Lower leg skin (tissue), 4 donors: ENCODE measurements at regions not wholly inside any gene's neighbourhood (a gene's known extent, or its start where the extent isn't known, plus 50 kb on each side); places are given as distances from the start of the nearest gene placed in this dataset.

Experiments used
- DNase-seq, 2 donors: peaks; one replicate each; pipeline ENCODE4 v3.0.0-alpha.2; 2019; ENCODE audit warnings: low spot score in 2 of 2
- H3K4me3 ChIP-seq: fragments of 200-600 bp; sonication (generic); 2 replicates; pipeline ENCODE4 v1.5.1; 2017; ENCODE audit warnings: mild to moderate bottlenecking, low read depth; ENCODE audit not compliant: poor library complexity, severe bottlenecking
- POLR2A ChIP-seq, 2 donors: fragments of 450-650 bp; IDR thresholded peaks; one replicate each; pipeline ENCODE4 v1.6.1; 2016 to 2017; ENCODE audit warnings: antibody characterized with exemption in 2 of 2, mild to moderate bottlenecking in 1 of 2, moderate library complexity in 1 of 2
- WGBS, 2 donors: methylation state at CpG; one replicate each; pipeline ENCODE4 v1.1.5; 2018; 5-methylcytosine and 5-hydroxymethylcytosine counted together
- intact Hi-C: fragments of 100-400 bp; cut with DNase I; formaldehyde crosslinking; loops from one replicate; pipeline ENCODE4 v1.15.0; 2023; ENCODE audit warnings: low total_unique reads
- TF ChIP-seq, protein P1 (sequence below), 3 donors: fragments of 450-650 bp; IDR thresholded peaks; one replicate each; pipeline ENCODE4 v1.5.1; 2016; ENCODE audit warnings: antibody characterized with exemption in 3 of 3, mild to moderate bottlenecking in 3 of 3, moderate library complexity in 2 of 3

DNA sequence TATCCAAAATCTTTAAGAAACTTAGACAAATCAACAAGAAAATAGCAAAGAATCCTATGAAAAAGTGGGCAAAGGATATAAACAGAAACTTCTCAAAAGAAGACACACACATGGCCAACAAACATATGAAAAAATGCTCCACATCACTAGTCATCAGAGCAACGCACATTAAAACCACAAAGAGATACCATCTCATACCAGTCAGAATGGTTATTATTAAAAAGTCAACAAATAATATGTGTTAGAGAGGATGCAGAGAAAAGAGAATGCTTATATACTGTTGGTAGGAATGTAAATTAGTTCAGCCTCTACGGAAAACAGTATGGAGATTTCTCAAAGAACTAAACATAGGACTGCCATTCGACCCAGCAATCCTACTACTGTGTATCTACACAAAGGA lies 212.0 kb upstream of the DTNBP1 start:
- intact Hi-C loops, result no loop called here
- TF ChIP-seq, protein P1, sequence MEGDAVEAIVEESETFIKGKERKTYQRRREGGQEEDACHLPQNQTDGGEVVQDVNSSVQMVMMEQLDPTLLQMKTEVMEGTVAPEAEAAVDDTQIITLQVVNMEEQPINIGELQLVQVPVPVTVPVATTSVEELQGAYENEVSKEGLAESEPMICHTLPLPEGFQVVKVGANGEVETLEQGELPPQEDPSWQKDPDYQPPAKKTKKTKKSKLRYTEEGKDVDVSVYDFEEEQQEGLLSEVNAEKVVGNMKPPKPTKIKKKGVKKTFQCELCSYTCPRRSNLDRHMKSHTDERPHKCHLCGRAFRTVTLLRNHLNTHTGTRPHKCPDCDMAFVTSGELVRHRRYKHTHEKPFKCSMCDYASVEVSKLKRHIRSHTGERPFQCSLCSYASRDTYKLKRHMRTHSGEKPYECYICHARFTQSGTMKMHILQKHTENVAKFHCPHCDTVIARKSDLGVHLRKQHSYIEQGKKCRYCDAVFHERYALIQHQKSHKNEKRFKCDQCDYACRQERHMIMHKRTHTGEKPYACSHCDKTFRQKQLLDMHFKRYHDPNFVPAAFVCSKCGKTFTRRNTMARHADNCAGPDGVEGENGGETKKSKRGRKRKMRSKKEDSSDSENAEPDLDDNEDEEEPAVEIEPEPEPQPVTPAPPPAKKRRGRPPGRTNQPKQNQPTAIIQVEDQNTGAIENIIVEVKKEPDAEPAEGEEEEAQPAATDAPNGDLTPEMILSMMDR (IDR thresholded peaks at IDR 0.05), result no peak
- TF ChIP-seq POLR2A (IDR thresholded peaks at IDR 0.05), result no peak
- 85 to 91% methylated on average over 3 of the region's 3 CpGs for WGBS, 2 donors
- no peak for DNase-seq
- H3K4me3 ChIP-seq, result no peak overlapping the region

DNA sequence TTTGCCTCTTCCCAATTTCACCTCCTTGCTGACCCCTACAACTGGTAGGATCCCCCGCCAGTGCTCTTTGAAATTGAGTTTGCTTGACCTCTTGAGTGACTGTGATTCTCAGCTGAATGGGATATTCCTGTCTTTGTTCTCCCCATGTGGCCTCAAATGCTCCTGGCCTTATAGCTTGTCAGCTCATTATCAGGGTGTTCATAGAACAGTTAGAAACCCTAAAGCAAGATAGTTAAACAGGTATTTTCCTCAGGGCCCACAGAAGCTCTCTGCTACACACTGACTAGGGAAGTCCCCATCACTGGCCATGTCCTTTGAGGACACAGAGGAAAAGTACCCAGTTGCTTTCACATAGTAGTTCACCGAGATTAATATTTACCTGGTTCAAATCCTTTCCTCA lies 211.5 kb upstream of the DTNBP1 start:
- 93 to 97% methylated on average over 2 of the region's 2 CpGs for WGBS, 2 donors

DNA sequence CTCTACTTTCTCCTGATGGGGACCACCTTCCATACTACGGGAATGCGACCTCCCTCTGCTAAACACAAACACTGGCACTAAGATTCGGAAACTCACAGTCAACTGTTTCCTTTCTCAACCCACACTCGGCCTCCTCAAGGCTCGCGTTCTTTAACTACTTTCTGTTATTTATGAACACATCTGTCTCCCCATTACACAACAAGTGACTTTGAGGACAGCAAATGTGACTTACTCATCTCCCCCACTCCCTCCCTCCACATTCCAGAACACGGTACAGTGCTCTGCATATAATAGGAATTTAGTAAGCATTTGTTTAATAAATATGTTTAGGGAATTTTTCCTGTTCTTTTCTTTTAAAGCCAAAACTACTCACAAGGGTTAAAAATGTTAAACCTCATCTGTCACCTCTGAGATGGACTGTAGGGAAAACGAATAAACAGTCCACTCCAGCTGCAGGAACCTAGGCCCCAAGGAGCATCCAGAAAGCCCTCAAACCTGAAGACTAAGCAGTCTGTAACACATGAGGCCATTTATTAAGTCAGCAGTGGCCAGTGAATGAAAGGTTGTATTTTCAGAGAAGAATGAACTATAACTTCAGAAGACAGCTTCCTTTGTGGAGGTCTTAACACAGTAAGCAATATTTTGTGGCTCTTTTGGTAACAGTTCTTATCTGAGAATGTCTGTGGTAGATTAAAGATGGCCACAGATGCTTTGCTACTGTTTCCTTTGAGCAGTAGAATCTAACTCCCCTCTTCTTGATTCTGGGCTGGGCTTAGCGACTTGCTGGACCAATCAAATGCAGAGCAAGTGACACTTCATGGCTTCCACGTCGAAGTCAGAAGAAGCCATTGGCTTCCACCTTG lies 209.6 kb upstream of the DTNBP1 start:
- TF ChIP-seq POLR2A (IDR thresholded peaks at IDR 0.05), result no peak
- TF ChIP-seq, protein P1 (IDR thresholded peaks at IDR 0.05), result no peak
- DNase-seq, result peak in 1 of 2 donors; percentile 37
- intact Hi-C loops, result no loop called here
- no peak overlapping the region for H3K4me3 ChIP-seq
- 68 to 74% methylated on average over 11 of the region's 11 CpGs for WGBS, 2 donors

More for the DNA sequence above, 211.5 kb upstream of the DTNBP1 start:
- no peak overlapping the region for H3K4me3 ChIP-seq
- TF ChIP-seq, protein P1 (IDR thresholded peaks at IDR 0.05), result no peak
- no peak for TF ChIP-seq POLR2A (IDR thresholded peaks at IDR 0.05)
- DNase-seq, result no peak
- intact Hi-C loops, result no loop called here

DNA sequence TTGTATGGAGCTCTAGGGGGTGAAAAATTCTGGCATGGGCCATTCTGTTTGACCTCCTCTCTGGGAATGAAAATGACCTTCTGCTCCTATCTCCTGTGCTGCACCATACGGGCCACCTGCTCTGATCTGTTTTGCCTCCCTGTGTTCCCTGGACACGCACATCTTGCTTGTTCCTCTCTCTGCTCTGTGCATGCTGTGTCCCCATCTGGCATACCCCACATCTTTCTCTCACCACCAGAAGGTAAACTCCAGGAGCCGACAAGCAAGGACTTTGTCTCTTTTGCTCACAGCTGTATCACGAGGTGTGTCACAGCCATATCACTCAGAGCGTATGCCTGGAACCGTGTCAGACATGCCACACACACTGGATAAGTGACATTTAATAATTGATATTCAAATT lies 208.4 kb upstream of the DTNBP1 start:
- intact Hi-C loops, result no loop called here
- no peak for DNase-seq
- TF ChIP-seq, protein P1 (IDR thresholded peaks at IDR 0.05), result no peak
- no peak for TF ChIP-seq POLR2A (IDR thresholded peaks at IDR 0.05)

DNA sequence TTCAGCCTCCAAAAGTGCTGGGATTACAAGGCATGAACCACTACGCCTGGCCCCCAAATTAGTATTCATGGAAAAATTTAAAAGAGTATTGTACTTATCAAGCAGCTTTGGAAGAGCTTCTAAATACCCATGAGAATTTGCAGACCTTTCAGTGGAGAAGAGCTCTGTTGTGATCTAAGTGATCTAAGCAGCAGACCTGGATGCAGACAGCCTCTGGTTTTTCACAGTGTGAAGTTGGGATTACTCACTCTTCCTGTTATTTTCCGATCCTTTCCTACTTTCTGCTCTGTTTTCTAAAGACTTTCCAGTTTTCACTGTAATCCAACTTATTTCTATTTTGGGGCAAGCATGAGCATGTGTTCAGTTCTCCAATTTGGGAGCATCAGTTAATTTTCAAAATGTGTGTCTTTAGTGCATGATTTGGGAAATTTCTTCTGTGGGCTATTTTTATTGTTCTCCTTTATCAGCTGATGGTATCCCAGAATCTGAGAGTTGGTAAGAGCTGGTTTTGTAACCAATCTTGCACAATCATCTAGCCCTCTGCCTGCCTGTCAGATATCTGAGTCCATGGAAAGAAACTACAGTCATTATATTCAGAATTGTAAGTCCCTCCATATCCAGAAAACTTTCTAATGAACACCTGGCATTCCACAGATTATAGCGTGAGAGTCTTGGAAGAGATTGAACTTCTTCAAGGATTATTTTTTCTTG lies 207.7 kb upstream of the DTNBP1 start:
- H3K4me3 ChIP-seq, result no peak overlapping the region
- TF ChIP-seq POLR2A (IDR thresholded peaks at IDR 0.05), result no peak
- TF ChIP-seq, protein P1 (IDR thresholded peaks at IDR 0.05), result no peak
- WGBS, 2 donors, result 49 to 67% methylated on average over 3 of the region's 3 CpGs
- intact Hi-C loops, result no loop called here
- DNase-seq, result no peak

More for the DNA sequence above, 208.4 kb upstream of the DTNBP1 start:
- H3K4me3 ChIP-seq, result no peak overlapping the region
- 87 to 95% methylated on average over 6 of the region's 6 CpGs for WGBS, 2 donors
